H1 (cell line): ENCODE measurements at regions not wholly inside any gene's neighbourhood (a gene's known extent, or its start where the extent isn't known, plus 50 kb on each side); places are given as distances from the start of the nearest gene placed in this dataset.

Experiments
- CTCF ChIA-PET: fragments of 300-600 bp; sonication (Branson Sonifier 250); formaldehyde crosslinking; loops from one replicate; lab custom pipeline; 2021; ENCODE audit not compliant: partially characterized antibody; lab: Charles Lee
- POLR2A ChIA-PET: fragments of 300-600 bp; sonication (Branson Sonifier 250); formaldehyde crosslinking; loops from one replicate; lab custom pipeline; 2021; ENCODE audit warnings: inconsistent platforms; ENCODE audit not compliant: partially characterized antibody; lab: Charles Lee
- DNase-seq, 2 experiments: peaks; one replicate each; pipeline versions ENCODE4 v3.0.0 to v3.0.0-alpha.2; 2010 to 2022; ENCODE audit warnings: low spot score in 2 of 2, low read depth in 1 of 2, mixed read lengths in 1 of 2
- FAIRE-seq: peaks from 2 replicates; lab custom pipeline; 2011; peaks lifted over from hg19 to GRCh38; lab: Jason Lieb, UNC
- H2AFZ ChIP-seq: 2 replicates; pipeline ENCODE4 v1.8.1; 2012; ENCODE audit warnings: low read length, inconsistent platforms
- H2AK5ac ChIP-seq: 2 replicates; pipeline ENCODE4 v1.6.1; 2013; ENCODE audit warnings: low read depth, low read length
- H2BK120ac ChIP-seq: replicated peaks from 2 replicates; pipeline ENCODE3; 2013; ENCODE audit warnings: low read depth, low read length, inconsistent platforms
- H2BK12ac ChIP-seq: 2 replicates; pipeline ENCODE4 v1.6.1; 2013; ENCODE audit warnings: low read depth, low read length
- H2BK15ac ChIP-seq: 2 replicates; pipeline ENCODE4 v1.6.1; 2013; ENCODE audit warnings: low read length
- H2BK20ac ChIP-seq: 2 replicates; pipeline ENCODE4 v1.6.1; 2013; ENCODE audit warnings: low read length
- H2BK5ac ChIP-seq: 2 replicates; pipeline ENCODE4 v1.6.1; 2013; ENCODE audit warnings: low read depth, low read length
- H3K14ac ChIP-seq: 2 replicates; pipeline ENCODE4 v1.6.1; 2013; ENCODE audit warnings: inconsistent platforms; ENCODE audit not compliant: insufficient read length
- H3K18ac ChIP-seq: 2 replicates; pipeline ENCODE4 v1.6.1; 2013; ENCODE audit warnings: low read length; ENCODE audit errors: extremely low read depth
- H3K23ac ChIP-seq: 2 replicates; pipeline ENCODE4 v1.6.1; 2013; ENCODE audit warnings: inconsistent platforms; ENCODE audit not compliant: insufficient read length
- H3K23me2 ChIP-seq: 2 replicates; pipeline ENCODE4 v1.6.1; 2013; ENCODE audit warnings: low read depth, low read length
- H3K27ac ChIP-seq: 2 replicates; pipeline ENCODE4 v1.6.1; 2011; ENCODE audit warnings: low read depth, low read length, inconsistent platforms
- H3K27me3 ChIP-seq, 4 experiments: replicated peaks in 1 of 4; 1 replicate in 1 of 4; 2 replicates in 3 of 4; pipeline versions ENCODE4 v1.6.1 to v1.8.1; 2011 to 2013; ENCODE audit warnings: low read length in 3 of 4, mild to moderate bottlenecking in 3 of 4, inconsistent platforms in 2 of 4, mixed read lengths in 2 of 4, moderate library complexity in 1 of 4; ENCODE audit not compliant: control insufficient read depth in 3 of 4, insufficient read depth in 3 of 4; ENCODE audit errors: extremely low read depth in 1 of 4
- H3K36me3 ChIP-seq, 4 experiments: 2 replicates each; pipeline versions ENCODE4 v1.6.1 to v1.8.1; 2011 to 2013; ENCODE audit warnings: mild to moderate bottlenecking in 4 of 4, low read length in 3 of 4, moderate library complexity in 2 of 4, control low read depth in 1 of 4, inconsistent platforms in 1 of 4; ENCODE audit not compliant: insufficient read depth in 4 of 4, control insufficient read depth in 2 of 4
- H3K4ac ChIP-seq: replicated peaks from 2 replicates; pipeline ENCODE3; 2013; ENCODE audit warnings: low read length, low read depth, mixed read lengths, inconsistent platforms; ENCODE audit not compliant: insufficient read length
- H3K4me1 ChIP-seq, 4 experiments: replicated peaks in 1 of 4; 1 replicate in 1 of 4; 2 replicates in 3 of 4; pipeline versions ENCODE4 v1.6.1 to v1.8.1; 2011 to 2013; ENCODE audit warnings: low read length in 3 of 4, inconsistent platforms in 2 of 4, mixed read lengths in 1 of 4; ENCODE audit not compliant: insufficient read depth in 4 of 4, control insufficient read depth in 3 of 4
- H3K4me2 ChIP-seq, 2 experiments: 2 replicates each; pipeline versions ENCODE4 v1.6.1 to v1.8.1; 2011 to 2013; ENCODE audit warnings: low read depth in 2 of 2, low read length in 2 of 2, control low read depth in 1 of 2, inconsistent platforms in 1 of 2, mild to moderate bottlenecking in 1 of 2; ENCODE audit not compliant: insufficient read depth in 1 of 2
- H3K4me3 ChIP-seq, 4 experiments: fragments of 200-600, 300-600 bp in 1 of 4; sonication (generic), shearing (Covaris generic), sonication (Bioruptor Twin) in 1 of 4; 2 replicates each; pipeline versions ENCODE4 v1.5.1 to v1.8.1; 2011 to 2016; ENCODE audit warnings: low read length in 4 of 4, low read depth in 3 of 4, control low read depth in 2 of 4, inconsistent platforms in 2 of 4, mild to moderate bottlenecking in 2 of 4, mixed read lengths in 1 of 4, moderate library complexity in 1 of 4; ENCODE audit not compliant: insufficient read depth in 2 of 4; ENCODE audit errors: extremely low read depth in 1 of 4
- H3K56ac ChIP-seq: replicated peaks from 2 replicates; pipeline ENCODE3; 2013; ENCODE audit warnings: low read depth, mild to moderate bottlenecking, mixed read lengths, low read length, inconsistent platforms; ENCODE audit not compliant: insufficient read length
- H3K79me1 ChIP-seq: 2 replicates; pipeline ENCODE4 v1.6.1; 2013; ENCODE audit warnings: low read depth, low read length, control low read depth
- H3K79me2 ChIP-seq, 2 experiments: 2 replicates each; pipeline versions ENCODE4 v1.6.1 to v1.8.1; 2012 to 2013; ENCODE audit warnings: low read length in 2 of 2, mild to moderate bottlenecking in 2 of 2, inconsistent platforms in 1 of 2; ENCODE audit not compliant: insufficient read depth in 2 of 2, control insufficient read depth in 1 of 2
- H3K9ac ChIP-seq, 4 experiments: replicated peaks in 1 of 4; 1 replicate in 1 of 4; 2 replicates in 3 of 4; pipeline versions ENCODE4 v1.6.1 to v1.8.1; 2011 to 2013; ENCODE audit warnings: low read depth in 3 of 4, low read length in 3 of 4, control low read depth in 2 of 4, mild to moderate bottlenecking in 2 of 4, moderate library complexity in 2 of 4, inconsistent platforms in 1 of 4; ENCODE audit errors: extremely low read depth in 1 of 4
- H3K9me3 ChIP-seq, 2 experiments: 2 replicates each; pipeline versions ENCODE4 v1.6.1 to v1.8.1; 2012 to 2013; ENCODE audit warnings: mild to moderate bottlenecking in 2 of 2, moderate library complexity in 2 of 2, control low read depth in 1 of 2, inconsistent platforms in 1 of 2, low read depth in 1 of 2, low read length in 1 of 2, mixed read lengths in 1 of 2; ENCODE audit not compliant: insufficient read depth in 2 of 2
- H4K20me1 ChIP-seq, 2 experiments: replicated peaks in 1 of 2; 2 replicates each; pipeline versions ENCODE3 to v1.8.1; 2011 to 2013; ENCODE audit warnings: inconsistent platforms in 2 of 2, low read length in 2 of 2, mild to moderate bottlenecking in 1 of 2; ENCODE audit not compliant: insufficient read depth in 2 of 2, control insufficient read depth in 1 of 2
- H4K5ac ChIP-seq: 2 replicates; pipeline ENCODE4 v1.6.1; 2013; ENCODE audit warnings: low read length, low read depth, mixed read lengths, inconsistent platforms; ENCODE audit not compliant: insufficient read length
- H4K8ac ChIP-seq: 2 replicates; pipeline ENCODE4 v1.8.0; 2013; ENCODE audit warnings: mild to moderate bottlenecking, moderate library complexity, low read length, inconsistent platforms; ENCODE audit not compliant: insufficient read depth; ENCODE audit errors: extremely low read depth
- H4K91ac ChIP-seq: replicated peaks from 2 replicates; pipeline ENCODE3; 2013; ENCODE audit warnings: low read length, mixed read lengths, inconsistent platforms; ENCODE audit not compliant: insufficient read length
- CHD1 ChIP-seq: IDR thresholded peaks from 2 replicates; pipeline ENCODE4 v1.6.1; 2012; ENCODE audit warnings: low read depth, low read length, improper control_type of control experiment
- EZH2 ChIP-seq: fragments of 200-600 bp; sonication (generic); IDR thresholded peaks from 2 replicates; pipeline ENCODE4 v1.7.1; 2012; ENCODE audit warnings: low read depth, mild to moderate bottlenecking, moderate library complexity, low read length, inconsistent platforms; ENCODE audit not compliant: severe bottlenecking
- SRF ChIP-seq: IDR thresholded peaks from 2 replicates; pipeline ENCODE4 v1.6.1; 2011; ENCODE audit warnings: mild to moderate bottlenecking, low read depth, low read length, moderate library complexity
- YY1 ChIP-seq: IDR thresholded peaks from 2 replicates; pipeline ENCODE4 v1.6.1; 2011; ENCODE audit warnings: low read depth, mild to moderate bottlenecking, low read length
- WGBS, 2 experiments: shearing (Covaris generic) in 1 of 2; methylation state at CpG; one replicate each; pipeline versions ENCODE4 v1.1.6 to v1.1.7; 2013 to 2015; ENCODE audit warnings: low lambda C conversion rate in 2 of 2, mixed read lengths in 2 of 2, inconsistent platforms in 1 of 2, low coverage in 1 of 2, missing lambda C conversion rate in 1 of 2; ENCODE audit not compliant: insufficient replicate concordance in 2 of 2, insufficient coverage in 1 of 2, insufficient read length in 1 of 2; ENCODE audit errors: extremely low coverage in 1 of 2, missing lambda C conversion rate in 1 of 2; 5-methylcytosine and 5-hydroxymethylcytosine counted together
- TF ChIP-seq, protein P1 (sequence below): IDR thresholded peaks from 2 replicates; pipeline ENCODE4 v1.6.1; 2011; ENCODE audit warnings: low read depth, mild to moderate bottlenecking, low read length; ENCODE audit not compliant: insufficient read depth
- TF ChIP-seq, protein P2 (sequence below): IDR thresholded peaks from 2 replicates; pipeline ENCODE4 v1.6.1; 2012; ENCODE audit warnings: inconsistent platforms

DNA sequence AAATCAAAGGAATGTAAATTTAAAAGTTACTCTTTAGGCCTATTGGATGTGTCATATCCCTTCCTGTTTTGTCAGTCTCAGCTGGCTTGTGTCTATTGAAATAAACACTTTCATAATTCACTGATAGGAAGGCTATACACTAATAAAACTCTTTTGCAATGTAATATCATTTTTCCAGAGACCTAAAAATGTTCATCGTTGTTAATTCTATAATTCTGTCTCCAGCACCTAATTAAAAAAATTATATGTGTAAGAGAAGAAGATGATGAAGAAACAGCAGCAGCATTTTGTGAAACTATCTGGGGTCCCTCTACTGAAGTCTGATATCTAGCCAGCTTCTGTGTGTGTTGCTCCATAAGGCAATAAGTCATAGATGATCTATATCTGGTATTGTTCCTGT lies 602.7 kb downstream of the ETV1 start:
- Histone ChIP-seq H3K4me3 (no peak overlapping the region), H3K9ac (no peak overlapping the region), H3K4me2 (no peak overlapping the region), H2BK5ac (no peak overlapping the region), H3K27me3 (no peaks in the 10 kb centered on the region), H2AK5ac (no peak overlapping the region), H2AFZ (no peak overlapping the region), H3K23me2 (no peaks in the 10 kb centered on the region)
- CTCF ChIA-PET, result no interaction called here
- TF ChIP-seq SRF (no peak), CHD1 (no peak), YY1 (no peak), EZH2 (no peak)
- TF ChIP-seq, protein P1, sequence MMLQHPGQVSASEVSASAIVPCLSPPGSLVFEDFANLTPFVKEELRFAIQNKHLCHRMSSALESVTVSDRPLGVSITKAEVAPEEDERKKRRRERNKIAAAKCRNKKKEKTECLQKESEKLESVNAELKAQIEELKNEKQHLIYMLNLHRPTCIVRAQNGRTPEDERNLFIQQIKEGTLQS, result no peak
- TF ChIP-seq, protein P2, sequence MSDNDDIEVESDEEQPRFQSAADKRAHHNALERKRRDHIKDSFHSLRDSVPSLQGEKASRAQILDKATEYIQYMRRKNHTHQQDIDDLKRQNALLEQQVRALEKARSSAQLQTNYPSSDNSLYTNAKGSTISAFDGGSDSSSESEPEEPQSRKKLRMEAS, result no peak
- TF ChIP-seq, all 59 proteins: peak for 0
- Histone ChIP-seq H2BK120ac (no peak overlapping the region), H3K27ac (no peak overlapping the region), H4K5ac (no peak overlapping the region), H4K8ac (no peak overlapping the region), H2BK12ac (no peak overlapping the region), H3K79me1 (no peaks in the 10 kb centered on the region), H2BK20ac (no peak overlapping the region), H4K91ac (no peak overlapping the region), H3K4ac (no peak overlapping the region), H3K23ac (no peak overlapping the region), H3K14ac (no peak overlapping the region), H2BK15ac (no peak overlapping the region), H4K20me1 (no peaks in the 10 kb centered on the region), H3K79me2 (no peaks in the 10 kb centered on the region), H3K36me3 (no peaks in the 10 kb centered on the region), H3K9me3 (no peaks in the 10 kb centered on the region), H3K4me1 (no peaks in the 10 kb centered on the region), H3K18ac (no peak overlapping the region), H3K56ac (no peak overlapping the region)
- FAIRE-seq (no peak), DNase-seq (no peak)
- WGBS, 2 experiments, result 89% methylated on average over 1 of the region's 1 CpG; no CpG with 5 or more reads in 1 of the 2 experiments
- POLR2A ChIA-PET, result no interaction called here
